Testis (tissue), 2 donors: ENCODE measurements at regions not wholly inside any gene's neighbourhood (a gene's known extent, or its start where the extent isn't known, plus 50 kb on each side); places are given as distances from the start of the nearest gene placed in this dataset.

Experiments
- DNase-seq: peaks from one replicate; pipeline ENCODE4 v3.0.0-alpha.2; 2019
- H3K27ac ChIP-seq, 2 donors: fragments of 200-600 bp; sonication (generic); one replicate each; pipeline ENCODE4 v1.5.1; 2019
- H3K27me3 ChIP-seq: fragments of 200-600 bp; sonication (generic); one replicate; pipeline ENCODE4 v1.5.1; 2019
- H3K36me3 ChIP-seq: fragments of 200-600 bp; sonication (generic); one replicate; pipeline ENCODE4 v1.5.1; 2017; ENCODE audit warnings: low read depth; ENCODE audit errors: missing control alignments
- H3K4me1 ChIP-seq: fragments of 200-600 bp; sonication (generic); one replicate; pipeline ENCODE4 v1.5.1; 2019
- H3K4me3 ChIP-seq, 2 donors: fragments of 200-600 bp; sonication (generic); one replicate each; pipeline ENCODE4 v1.5.1; 2017 to 2019
- H3K9me3 ChIP-seq: fragments of 200-600 bp; sonication (generic); one replicate; pipeline ENCODE4 v1.5.1; 2017
- CTCF ChIP-seq, 3 experiments: fragments of 450-650 bp in 2 of 3; fragments of 200-600 bp in 1 of 3; sonication (generic) in 1 of 3; IDR thresholded peaks; one replicate each; pipeline ENCODE4 v1.5.1; 2016 to 2019; ENCODE audit warnings: antibody characterized with exemption in 3 of 3, mild to moderate bottlenecking in 2 of 3, moderate library complexity in 1 of 3
- POLR2A ChIP-seq: fragments of 450-650 bp; IDR thresholded peaks from one replicate; pipeline ENCODE4 v1.6.1; 2017; ENCODE audit warnings: antibody characterized with exemption, mild to moderate bottlenecking, moderate library complexity
- WGBS, 2 donors: methylation state at CpG; one replicate each; pipeline ENCODE4 v1.1.5; 2018; 5-methylcytosine and 5-hydroxymethylcytosine counted together
- intact Hi-C: fragments of 100-400 bp; cut with DNase I; formaldehyde crosslinking; loops from one replicate; pipeline ENCODE4 v1.15.1; 2023; ENCODE audit warnings: low total_unique reads

- H3K4me1 ChIP-seq = no peaks in the 10 kb centered on the region
- no peaks in the 10 kb centered on the region for H3K9me3 ChIP-seq
- no peaks in the 10 kb centered on the region for H3K27me3 ChIP-seq
- H3K27ac ChIP-seq = no peak overlapping the region
- no peaks in the 10 kb centered on the region for H3K36me3 ChIP-seq
- TF ChIP-seq POLR2A (no peak), CTCF (IDR thresholded peaks at IDR 0.05) (no peak)
- DNase-seq = no peak
- H3K4me3 ChIP-seq = no peak overlapping the region
- intact Hi-C loops = no loop called here
Measured at GRCh38 chr3:124163689-124164088, 171.8 kb upstream of the ROPN1 start.

- no peak for DNase-seq
- no peaks in the 10 kb centered on the region for H3K9me3 ChIP-seq
- H3K4me3 ChIP-seq = no peak overlapping the region
- H3K36me3 ChIP-seq = no peaks in the 10 kb centered on the region
- no peaks in the 10 kb centered on the region for H3K27me3 ChIP-seq
- no peak for TF ChIP-seq CTCF (IDR thresholded peaks at IDR 0.05)
- TF ChIP-seq POLR2A = no peak
- intact Hi-C loops = no loop called here
- no peaks in the 10 kb centered on the region for H3K4me1 ChIP-seq
- H3K27ac ChIP-seq = no peak overlapping the region
Measured at GRCh38 chr3:124168271-124168670, 176.3 kb upstream of the ROPN1 start.

GRCh38 chr3:124172283-124172682 lies 180.4 kb upstream of the ROPN1 start:
- no peak overlapping the region for H3K27ac ChIP-seq
- DNase-seq = no peak
- H3K4me1 ChIP-seq = no peaks in the 10 kb centered on the region
- intact Hi-C loops = no loop called here
- TF ChIP-seq CTCF (IDR thresholded peaks at IDR 0.05) = no peak
- no peak for TF ChIP-seq POLR2A
- no peak overlapping the region for H3K4me3 ChIP-seq
- H3K27me3 ChIP-seq = no peaks in the 10 kb centered on the region
- no peaks in the 10 kb centered on the region for H3K36me3 ChIP-seq
- no peaks in the 10 kb centered on the region for H3K9me3 ChIP-seq
- 71 to 78% methylated on average over 2 of the region's 2 CpGs for WGBS, 2 donors

- intact Hi-C loops = no loop called here
- no peak overlapping the region for H3K27ac ChIP-seq
- H3K27me3 ChIP-seq = no peaks in the 10 kb centered on the region
- DNase-seq = no peak
- H3K9me3 ChIP-seq = no peaks in the 10 kb centered on the region
- no peak overlapping the region for H3K4me3 ChIP-seq
- no peaks in the 10 kb centered on the region for H3K36me3 ChIP-seq
- TF ChIP-seq CTCF (IDR thresholded peaks at IDR 0.05) = no peak
- no peak for TF ChIP-seq POLR2A
- H3K4me1 ChIP-seq = no peaks in the 10 kb centered on the region
Measured at GRCh38 chr3:124172816-124173215, 180.9 kb upstream of the ROPN1 start.

GRCh38 chr3:124174476-124174875 lies 182.6 kb upstream of the ROPN1 start:
- no peak overlapping the region for H3K27ac ChIP-seq
- TF ChIP-seq CTCF (IDR thresholded peaks at IDR 0.05) (no peak), POLR2A (no peak)
- H3K4me3 ChIP-seq = no peak overlapping the region
- 45 to 66% methylated on average over 3 of the region's 3 CpGs for WGBS, 2 donors
- no peaks in the 10 kb centered on the region for H3K9me3 ChIP-seq
- H3K4me1 ChIP-seq = no peaks in the 10 kb centered on the region
- intact Hi-C loops = no loop called here
- no peaks in the 10 kb centered on the region for H3K36me3 ChIP-seq
- no peak for DNase-seq
- H3K27me3 ChIP-seq = no peaks in the 10 kb centered on the region
